Testis (tissue), 2 donors: ENCODE measurements at regions not wholly inside any gene's neighbourhood (a gene's known extent, or its start where the extent isn't known, plus 50 kb on each side); places are given as distances from the start of the nearest gene placed in this dataset.

ENCODE experiments used
- POLR2A ChIP-seq: fragments of 450-650 bp; IDR thresholded peaks from one replicate; pipeline ENCODE4 v1.6.1; 2017; ENCODE audit warnings: antibody characterized with exemption, mild to moderate bottlenecking, moderate library complexity
- TF ChIP-seq, protein P1 (sequence below), 3 experiments: fragments of 450-650 bp in 2 of 3; fragments of 200-600 bp in 1 of 3; sonication (generic) in 1 of 3; IDR thresholded peaks; one replicate each; pipeline ENCODE4 v1.5.1; 2016 to 2019; ENCODE audit warnings: antibody characterized with exemption in 3 of 3, mild to moderate bottlenecking in 2 of 3, moderate library complexity in 1 of 3

DNA sequence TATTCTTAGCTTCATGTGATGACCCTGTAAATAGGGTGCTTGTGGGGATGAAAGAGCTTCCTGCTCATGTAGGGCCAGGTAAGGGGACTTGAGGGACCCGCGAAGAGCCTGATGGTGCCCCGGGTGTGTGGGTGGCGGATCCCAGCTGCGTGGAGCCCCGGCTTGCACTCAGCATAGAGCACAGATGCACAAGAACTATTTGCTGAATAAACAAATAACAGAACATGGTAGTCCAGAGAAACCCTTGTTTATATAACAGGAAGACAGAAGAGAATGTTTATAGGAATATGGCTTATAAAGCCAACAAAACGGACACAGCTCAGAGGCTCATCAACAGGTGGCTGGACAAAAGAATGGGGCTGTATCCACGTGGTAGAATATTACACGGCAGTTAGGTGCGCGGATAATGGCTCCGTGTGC, 106.9 kb upstream of the COL5A1 start:
- TF ChIP-seq, protein P1, sequence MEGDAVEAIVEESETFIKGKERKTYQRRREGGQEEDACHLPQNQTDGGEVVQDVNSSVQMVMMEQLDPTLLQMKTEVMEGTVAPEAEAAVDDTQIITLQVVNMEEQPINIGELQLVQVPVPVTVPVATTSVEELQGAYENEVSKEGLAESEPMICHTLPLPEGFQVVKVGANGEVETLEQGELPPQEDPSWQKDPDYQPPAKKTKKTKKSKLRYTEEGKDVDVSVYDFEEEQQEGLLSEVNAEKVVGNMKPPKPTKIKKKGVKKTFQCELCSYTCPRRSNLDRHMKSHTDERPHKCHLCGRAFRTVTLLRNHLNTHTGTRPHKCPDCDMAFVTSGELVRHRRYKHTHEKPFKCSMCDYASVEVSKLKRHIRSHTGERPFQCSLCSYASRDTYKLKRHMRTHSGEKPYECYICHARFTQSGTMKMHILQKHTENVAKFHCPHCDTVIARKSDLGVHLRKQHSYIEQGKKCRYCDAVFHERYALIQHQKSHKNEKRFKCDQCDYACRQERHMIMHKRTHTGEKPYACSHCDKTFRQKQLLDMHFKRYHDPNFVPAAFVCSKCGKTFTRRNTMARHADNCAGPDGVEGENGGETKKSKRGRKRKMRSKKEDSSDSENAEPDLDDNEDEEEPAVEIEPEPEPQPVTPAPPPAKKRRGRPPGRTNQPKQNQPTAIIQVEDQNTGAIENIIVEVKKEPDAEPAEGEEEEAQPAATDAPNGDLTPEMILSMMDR (IDR thresholded peaks at IDR 0.05) = no peak
- no peak for TF ChIP-seq POLR2A
